ENCODE measurements at regions not wholly inside any gene's neighbourhood (a gene's known extent, or its start where the extent isn't known, plus 50 kb on each side); places are given as distances from the start of the nearest gene placed in this dataset.

DNA sequence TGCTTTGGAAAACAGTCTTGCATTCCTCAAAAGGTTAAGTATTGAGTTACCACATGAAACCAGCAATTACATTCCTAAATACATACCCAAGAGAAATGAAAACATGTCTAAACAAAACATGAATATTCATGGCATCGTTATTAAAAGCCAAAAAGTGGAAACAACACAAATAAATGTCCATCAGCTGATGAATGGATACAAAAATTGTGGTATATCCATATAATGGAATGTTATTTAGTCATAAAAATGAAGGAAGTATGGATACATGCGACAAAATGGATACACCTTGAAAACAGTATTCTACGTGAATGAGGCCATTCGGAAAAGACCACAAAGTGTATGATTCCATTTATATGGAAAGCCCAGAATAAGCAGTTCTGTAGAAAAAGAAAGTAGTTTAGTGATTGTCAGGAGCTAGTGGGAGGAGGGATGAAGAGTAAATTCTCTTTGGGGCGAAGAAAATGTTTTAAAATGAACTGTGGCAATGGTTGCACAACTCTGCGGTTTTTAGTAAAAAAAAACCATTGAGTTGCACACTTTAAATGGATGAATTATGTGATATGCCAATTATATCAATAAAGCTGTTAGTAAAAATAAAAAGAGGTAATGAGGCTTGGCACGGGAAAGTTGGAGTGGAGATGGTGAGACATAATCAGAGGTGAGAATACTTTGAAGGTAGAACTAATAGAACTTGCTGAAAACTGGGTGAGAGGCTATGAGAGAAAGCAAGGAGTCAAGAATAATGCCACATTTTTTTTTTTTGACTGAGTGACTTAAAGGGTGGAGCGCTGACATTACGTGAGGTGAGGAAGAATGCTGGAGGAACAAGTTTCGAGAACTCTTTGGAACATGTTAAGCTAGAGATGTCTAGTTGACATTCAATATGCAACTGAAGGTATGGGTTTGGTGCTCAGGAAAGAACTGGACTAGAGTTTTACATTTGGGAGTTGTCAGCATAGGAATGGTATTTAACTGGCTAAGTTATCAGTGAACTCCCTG, 194.9 kb upstream of the ZNF608 start:
- Mint-ChIP-seq H3K27me3 (peaks cover under 1% of the 10 kb centered on the region), H3K4me3 (no peak overlapping the region), H3K36me3 (no peaks in the 10 kb centered on the region), H3K9me3 (peaks cover 0 to 17% (median 8%) of the 10 kb centered on the region in 7 donors), H3K4me1 (no peaks in the 10 kb centered on the region), H3K27ac (no peak overlapping the region)
- H3K36me3 ChIP-seq (ENCODE audit: control insufficient read depth, insufficient read depth, low read length), result no peaks in the 10 kb centered on the region
- no peak overlapping the region for H3K27ac ChIP-seq (ENCODE audit: insufficient read depth, low read length, poor library complexity, severe bottlenecking)
- peaks cover 0 to 2% of the 10 kb centered on the region in 2 experiments for H3K9me3 ChIP-seq (ENCODE audit: control insufficient read depth in 2 of 2, low read length in 2 of 2)
- no peak overlapping the region for H3K4me3 ChIP-seq (ENCODE audit: low read depth, low read length)
- DNase-seq (no peak), ATAC-seq (ENCODE audit: low read depth in 2 of 2) (no peak)
- no peaks in the 10 kb centered on the region for H3K27me3 ChIP-seq (ENCODE audit: control insufficient read depth, insufficient read depth, low read length)
- H3K4me1 ChIP-seq (ENCODE audit: control insufficient read depth, insufficient read depth, low read length, poor library complexity, severe bottlenecking), result no peaks in the 10 kb centered on the region

DNA sequence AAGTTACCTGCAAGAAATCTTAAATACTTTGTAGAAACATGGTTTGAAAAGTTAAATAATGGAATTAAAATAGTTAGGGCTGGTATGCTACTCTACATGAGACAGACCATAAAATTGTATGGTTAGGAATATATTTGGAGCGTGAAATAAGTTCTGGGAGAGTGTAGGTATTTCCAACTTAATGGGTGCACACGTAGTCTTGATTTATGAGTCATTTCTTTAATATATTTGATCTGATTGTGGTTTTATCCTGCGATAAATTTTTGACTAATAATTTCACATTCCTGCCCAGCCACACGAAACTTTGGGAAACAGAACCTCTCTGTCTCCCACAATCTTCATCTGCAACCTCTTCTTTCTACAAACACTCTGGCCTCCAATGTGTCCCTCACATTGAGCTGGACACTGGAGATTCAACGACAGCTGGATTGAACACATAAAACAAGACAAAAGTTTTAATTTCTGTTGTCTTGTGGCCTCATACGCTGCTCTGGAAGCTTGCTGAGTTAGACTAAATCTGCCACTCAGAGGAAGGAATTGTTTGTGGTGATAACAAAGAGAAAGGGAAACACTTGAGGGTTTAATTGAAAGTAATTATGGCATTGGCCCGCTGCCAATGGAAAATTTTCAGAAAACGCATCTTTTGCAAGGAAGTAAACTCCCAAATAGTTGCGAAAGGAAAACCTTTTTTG, 201.8 kb upstream of the ZNF608 start:
- no peaks in the 10 kb centered on the region for H3K27me3 ChIP-seq (ENCODE audit: control insufficient read depth, insufficient read depth, low read length)
- H3K4me1 Mint-ChIP-seq, result peaks cover 0 to 3% (median 0%) of the 10 kb centered on the region in 4 donors
- H3K27ac Mint-ChIP-seq, result peak overlapping the region in 1 of 3 donors; percentile 12
- no peaks in the 10 kb centered on the region for H3K36me3 Mint-ChIP-seq
- no peak for ATAC-seq (ENCODE audit: low read depth in 2 of 2)
- H3K9me3 ChIP-seq (ENCODE audit: control insufficient read depth in 2 of 2, low read length in 2 of 2), result no peaks in the 10 kb centered on the region
- no peak overlapping the region for H3K4me3 ChIP-seq (ENCODE audit: low read depth, low read length)
- H3K4me3 Mint-ChIP-seq, result no peak overlapping the region
- H3K9me3 Mint-ChIP-seq, result peaks cover 0 to 5% (median 1%) of the 10 kb centered on the region in 7 donors
- no peaks in the 10 kb centered on the region for H3K27me3 Mint-ChIP-seq
- H3K36me3 ChIP-seq (ENCODE audit: control insufficient read depth, insufficient read depth, low read length), result no peaks in the 10 kb centered on the region
- H3K4me1 ChIP-seq (ENCODE audit: control insufficient read depth, insufficient read depth, low read length, poor library complexity, severe bottlenecking), result no peaks in the 10 kb centered on the region
- no peak overlapping the region for H3K27ac ChIP-seq (ENCODE audit: insufficient read depth, low read length, poor library complexity, severe bottlenecking)
- no peak for DNase-seq

DNA sequence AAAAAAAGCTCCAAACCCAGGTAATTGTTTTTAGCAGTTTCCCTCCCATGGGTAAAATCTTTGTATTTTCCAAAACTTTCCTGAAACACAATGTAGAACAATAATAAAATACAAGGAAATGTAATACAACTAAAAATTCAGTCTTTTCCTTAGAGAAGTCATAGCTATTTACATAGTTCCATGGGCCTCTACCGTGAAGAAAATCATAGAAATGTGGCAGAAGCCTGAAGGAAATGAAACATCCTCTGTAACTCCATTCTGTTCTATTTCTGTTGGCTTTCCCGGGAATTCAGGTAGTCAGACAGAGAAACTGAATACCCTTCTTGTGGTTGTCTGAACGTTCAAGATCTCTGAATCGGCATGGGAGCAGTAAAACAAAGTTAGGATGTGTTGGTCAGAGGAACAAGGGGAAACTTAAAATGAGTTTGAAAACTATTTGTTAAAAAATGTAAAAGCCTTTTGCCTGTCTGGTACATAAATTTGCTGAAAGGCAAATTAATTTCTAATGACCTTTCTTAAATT, 202.4 kb upstream of the ZNF608 start:
- H3K4me1 Mint-ChIP-seq, result peaks cover 0 to 3% (median 0%) of the 10 kb centered on the region in 4 donors
- H3K36me3 ChIP-seq (ENCODE audit: control insufficient read depth, insufficient read depth, low read length), result no peaks in the 10 kb centered on the region
- H3K9me3 ChIP-seq (ENCODE audit: control insufficient read depth in 2 of 2, low read length in 2 of 2), result no peaks in the 10 kb centered on the region
- no peaks in the 10 kb centered on the region for H3K27me3 Mint-ChIP-seq
- DNase-seq, result no peak
- no peak overlapping the region for H3K27ac ChIP-seq (ENCODE audit: insufficient read depth, low read length, poor library complexity, severe bottlenecking)
- H3K4me1 ChIP-seq (ENCODE audit: control insufficient read depth, insufficient read depth, low read length, poor library complexity, severe bottlenecking), result no peaks in the 10 kb centered on the region
- no peak for ATAC-seq (ENCODE audit: low read depth in 2 of 2)
- H3K36me3 Mint-ChIP-seq, result no peaks in the 10 kb centered on the region
- H3K4me3 Mint-ChIP-seq, result no peak overlapping the region
- H3K4me3 ChIP-seq (ENCODE audit: low read depth, low read length), result no peak overlapping the region
- no peaks in the 10 kb centered on the region for H3K27me3 ChIP-seq (ENCODE audit: control insufficient read depth, insufficient read depth, low read length)
- H3K9me3 Mint-ChIP-seq, result peaks cover 0 to 5% (median 1%) of the 10 kb centered on the region in 7 donors
- H3K27ac Mint-ChIP-seq, result no peak overlapping the region

DNA sequence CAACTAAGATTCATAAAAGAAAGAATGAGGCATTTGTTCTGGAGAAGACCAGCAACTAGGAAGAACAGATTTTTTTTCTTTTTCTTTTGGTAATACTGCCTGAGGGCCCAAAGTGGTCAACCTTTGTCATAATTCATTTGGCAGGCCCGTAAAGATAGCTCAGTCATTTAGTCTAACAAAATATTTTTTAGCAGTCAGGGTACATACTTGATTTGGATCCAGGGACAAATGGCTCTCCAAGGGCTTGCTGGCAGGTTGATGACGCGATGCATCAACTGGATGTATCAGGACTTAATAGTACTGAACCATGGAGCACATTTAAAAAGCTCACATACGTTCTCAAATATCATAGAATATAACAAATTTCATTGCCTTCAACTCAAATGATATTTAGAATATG, 203.4 kb upstream of the ZNF608 start:
- H3K27me3 ChIP-seq (ENCODE audit: control insufficient read depth, insufficient read depth, low read length), result no peaks in the 10 kb centered on the region
- H3K4me3 ChIP-seq (ENCODE audit: low read depth, low read length), result no peak overlapping the region
- Mint-ChIP-seq H3K36me3 (no peaks in the 10 kb centered on the region), H3K27ac (no peak overlapping the region), H3K9me3 (peaks cover 0 to 5% (median 1%) of the 10 kb centered on the region in 7 donors), H3K4me1 (peaks cover 0 to 3% (median 0%) of the 10 kb centered on the region in 4 donors), H3K27me3 (no peaks in the 10 kb centered on the region), H3K4me3 (no peak overlapping the region)
- no peaks in the 10 kb centered on the region for H3K36me3 ChIP-seq (ENCODE audit: control insufficient read depth, insufficient read depth, low read length)
- no peaks in the 10 kb centered on the region for H3K4me1 ChIP-seq (ENCODE audit: control insufficient read depth, insufficient read depth, low read length, poor library complexity, severe bottlenecking)
- H3K9me3 ChIP-seq (ENCODE audit: control insufficient read depth in 2 of 2, low read length in 2 of 2), result no peaks in the 10 kb centered on the region
- no peak overlapping the region for H3K27ac ChIP-seq (ENCODE audit: insufficient read depth, low read length, poor library complexity, severe bottlenecking)
- ATAC-seq (ENCODE audit: low read depth in 2 of 2) (no peak), DNase-seq (no peak)

DNA sequence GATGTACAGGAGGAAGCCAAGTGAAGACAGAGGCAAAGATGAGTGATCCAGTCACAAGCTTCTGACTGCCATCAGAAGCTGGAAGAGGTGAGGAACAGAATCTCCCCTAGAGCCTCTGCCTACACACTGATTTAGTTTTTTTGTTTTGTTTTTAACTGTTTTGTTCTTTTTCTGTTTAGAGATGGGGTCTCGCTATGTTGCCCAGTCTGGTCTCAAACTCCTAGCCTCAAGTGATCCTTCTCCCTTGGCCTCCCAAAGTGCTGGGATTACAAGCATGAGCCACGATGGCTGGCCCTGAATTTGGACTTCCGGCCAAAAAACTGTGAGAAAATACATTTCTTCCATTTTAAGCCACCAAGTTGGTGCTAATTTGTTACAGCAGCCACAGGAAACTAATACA, 204.7 kb upstream of the ZNF608 start:
- Mint-ChIP-seq H3K27me3 (no peaks in the 10 kb centered on the region), H3K27ac (peak overlapping the region in 1 of 3 donors; percentile 53), H3K36me3 (no peaks in the 10 kb centered on the region), H3K4me1 (peaks cover 0 to 3% (median 0%) of the 10 kb centered on the region in 4 donors), H3K9me3 (peaks cover 0 to 6% (median 1%) of the 10 kb centered on the region in 7 donors), H3K4me3 (peak overlapping the region in 2 of 4 donors; percentile 38 to 49)
- no peak overlapping the region for H3K4me3 ChIP-seq (ENCODE audit: low read depth, low read length)
- ATAC-seq (ENCODE audit: low read depth in 2 of 2) (no peak), DNase-seq (no peak)
- no peaks in the 10 kb centered on the region for H3K36me3 ChIP-seq (ENCODE audit: control insufficient read depth, insufficient read depth, low read length)
- H3K27ac ChIP-seq (ENCODE audit: insufficient read depth, low read length, poor library complexity, severe bottlenecking), result no peak overlapping the region
- no peaks in the 10 kb centered on the region for H3K9me3 ChIP-seq (ENCODE audit: control insufficient read depth in 2 of 2, low read length in 2 of 2)
- no peaks in the 10 kb centered on the region for H3K27me3 ChIP-seq (ENCODE audit: control insufficient read depth, insufficient read depth, low read length)
- no peaks in the 10 kb centered on the region for H3K4me1 ChIP-seq (ENCODE audit: control insufficient read depth, insufficient read depth, low read length, poor library complexity, severe bottlenecking)

DNA sequence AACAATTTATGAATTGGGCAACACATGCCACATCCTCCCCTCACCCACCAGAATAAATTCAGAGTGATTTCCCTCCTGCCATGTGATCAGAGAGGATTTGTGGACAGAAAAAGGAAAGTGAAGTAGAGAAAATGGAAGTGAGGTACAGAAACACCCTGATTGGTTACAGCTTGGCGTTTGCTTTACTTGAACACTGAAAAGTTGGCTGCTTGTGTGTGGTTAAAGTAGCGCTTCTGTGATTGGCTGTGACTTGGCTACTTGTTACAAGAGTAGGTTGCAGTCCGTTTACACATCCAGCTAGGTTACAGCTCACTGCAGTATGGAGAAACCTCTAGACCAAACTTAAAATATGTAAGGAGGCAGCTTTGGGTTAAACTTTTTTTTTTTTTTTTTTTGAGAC, 205.2 kb upstream of the ZNF608 start:
- no peaks in the 10 kb centered on the region for H3K27me3 Mint-ChIP-seq
- peak overlapping the region in 1 of 3 donors; percentile 53 for H3K27ac Mint-ChIP-seq
- H3K4me3 Mint-ChIP-seq, result peak overlapping the region in 3 of 4 donors; percentile 7 to 49 (median 26)
- no peaks in the 10 kb centered on the region for H3K9me3 ChIP-seq (ENCODE audit: control insufficient read depth in 2 of 2, low read length in 2 of 2)
- no peak for ATAC-seq (ENCODE audit: low read depth in 2 of 2)
- DNase-seq, result peak in 2 of 3 donors; percentile 3 to 13
- H3K4me1 ChIP-seq (ENCODE audit: control insufficient read depth, insufficient read depth, low read length, poor library complexity, severe bottlenecking), result no peaks in the 10 kb centered on the region
- H3K36me3 Mint-ChIP-seq, result no peaks in the 10 kb centered on the region
- H3K4me3 ChIP-seq (ENCODE audit: low read depth, low read length), result no peak overlapping the region
- peaks cover 0 to 6% (median 1%) of the 10 kb centered on the region in 7 donors for H3K9me3 Mint-ChIP-seq
- peaks cover 0 to 3% (median 0%) of the 10 kb centered on the region in 4 donors for H3K4me1 Mint-ChIP-seq
- no peaks in the 10 kb centered on the region for H3K27me3 ChIP-seq (ENCODE audit: control insufficient read depth, insufficient read depth, low read length)
- no peaks in the 10 kb centered on the region for H3K36me3 ChIP-seq (ENCODE audit: control insufficient read depth, insufficient read depth, low read length)
- H3K27ac ChIP-seq (ENCODE audit: insufficient read depth, low read length, poor library complexity, severe bottlenecking), result no peak overlapping the region

DNA sequence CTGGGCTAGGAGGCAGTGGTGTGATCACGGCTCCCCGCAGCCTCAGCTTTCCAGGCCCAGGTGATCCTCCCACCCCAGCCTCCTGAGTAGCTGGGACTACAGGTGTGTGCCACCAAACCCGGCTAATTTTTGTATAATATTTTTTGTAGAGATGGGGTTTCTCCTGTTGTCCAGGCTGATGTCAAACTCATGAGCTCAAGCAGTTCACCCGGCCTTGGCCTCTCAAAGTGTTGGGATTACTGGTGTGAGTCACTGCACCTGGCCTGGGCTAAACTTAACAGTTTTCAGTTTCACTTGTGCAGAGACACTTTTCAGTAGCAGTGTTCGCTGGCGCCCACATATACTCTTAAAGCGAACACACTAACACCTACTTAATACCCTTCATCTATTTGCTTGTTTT, 205.6 kb upstream of the ZNF608 start:
- Mint-ChIP-seq H3K9me3 (peaks cover 0 to 6% (median 1%) of the 10 kb centered on the region in 7 donors), H3K27me3 (no peaks in the 10 kb centered on the region), H3K27ac (no peak overlapping the region), H3K4me3 (peak overlapping the region in 2 of 4 donors; percentile 7 to 22), H3K36me3 (no peaks in the 10 kb centered on the region), H3K4me1 (peaks cover 0 to 3% (median 0%) of the 10 kb centered on the region in 4 donors)
- Histone ChIP-seq H3K27ac (ENCODE audit: insufficient read depth, low read length, poor library complexity, severe bottlenecking) (no peak overlapping the region), H3K4me3 (ENCODE audit: low read depth, low read length) (no peak overlapping the region), H3K36me3 (ENCODE audit: control insufficient read depth, insufficient read depth, low read length) (no peaks in the 10 kb centered on the region), H3K4me1 (ENCODE audit: control insufficient read depth, insufficient read depth, low read length, poor library complexity, severe bottlenecking) (no peaks in the 10 kb centered on the region), H3K9me3 (ENCODE audit: control insufficient read depth in 2 of 2, low read length in 2 of 2) (no peaks in the 10 kb centered on the region), H3K27me3 (ENCODE audit: control insufficient read depth, insufficient read depth, low read length) (no peaks in the 10 kb centered on the region)
- ATAC-seq (ENCODE audit: low read depth in 2 of 2) (peak in 1 of 2 donors; percentile 70), DNase-seq (peak in 1 of 3 donors; percentile 24)
